GM10266 (cell line): ENCODE measurements at regions not wholly inside any gene's neighbourhood (a gene's known extent, or its start where the extent isn't known, plus 50 kb on each side); places are given as distances from the start of the nearest gene placed in this dataset.

Experiments
- DNase-seq: peaks from one replicate; pipeline ENCODE4 v3.0.0; 2012; ENCODE audit errors: extremely low spot score
- CTCF ChIP-seq: IDR thresholded peaks from 2 replicates; pipeline ENCODE4 v1.5.1; 2012; ENCODE audit warnings: mild to moderate bottlenecking, low read depth; ENCODE audit not compliant: control insufficient read depth, insufficient read depth; ENCODE audit errors: missing control alignments

- TF ChIP-seq CTCF: no peak
- DNase-seq: no peak
These were observed 338.8 kb upstream of the SEMA6D start for GRCh38 chr15:47378527-47378926.

GRCh38 chr15:47383102-47383501, 334.2 kb upstream of the SEMA6D start:
- no peak for TF ChIP-seq CTCF

GRCh38 chr15:47383801-47384200, 333.5 kb upstream of the SEMA6D start:
- DNase-seq: no peak
- no peak for TF ChIP-seq CTCF

More at GRCh38 chr15:47383102-47383501, 334.2 kb upstream of the SEMA6D start:
- no peak for DNase-seq

DNA sequence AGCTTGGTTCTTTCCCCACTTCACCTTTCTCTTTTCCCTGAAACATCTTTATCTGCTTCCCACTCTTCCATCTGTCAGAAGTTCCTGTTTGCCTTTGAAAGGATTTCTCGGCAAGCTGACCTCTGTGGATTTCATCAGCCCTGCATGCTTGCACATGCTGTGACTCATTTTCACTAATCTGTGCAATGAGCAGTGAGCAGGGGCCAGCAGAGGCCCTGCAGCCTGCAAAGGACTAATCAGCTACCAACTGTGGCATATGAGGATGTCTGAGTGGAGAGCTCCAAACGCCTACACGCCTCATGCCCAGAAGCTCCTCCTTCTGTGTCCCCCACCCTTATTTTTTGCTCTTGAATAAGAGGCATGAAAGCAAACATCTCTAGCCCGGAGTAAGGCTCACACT, 333.0 kb upstream of the SEMA6D start:
- TF ChIP-seq CTCF: no peak
- no peak for DNase-seq

- DNase-seq: no peak
- TF ChIP-seq CTCF: no peak
These were observed 332.5 kb upstream of the SEMA6D start for GRCh38 chr15:47384776-47385175.

GRCh38 chr15:47386459-47386858, 330.8 kb upstream of the SEMA6D start:
- no peak for TF ChIP-seq CTCF
- no peak for DNase-seq

DNA sequence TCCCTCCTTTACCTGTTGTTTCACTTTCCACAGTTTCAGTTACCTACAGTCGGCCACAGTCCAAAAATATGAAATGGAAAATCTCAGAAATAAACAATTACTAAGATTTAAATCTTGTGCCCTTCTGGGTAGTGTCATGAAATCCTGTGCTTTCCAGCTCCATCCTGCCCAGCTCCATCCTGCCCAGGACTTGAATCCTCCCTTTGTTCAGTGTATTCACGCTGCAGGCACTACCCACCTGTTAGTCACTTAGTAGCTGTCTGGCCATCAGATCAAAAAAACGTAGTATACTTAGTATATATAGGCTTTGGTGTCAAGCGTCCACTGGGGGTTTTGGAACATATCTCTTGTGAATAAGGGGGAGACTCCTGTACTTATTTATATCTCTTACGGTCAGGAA, 329.0 kb upstream of the SEMA6D start:
- no peak for TF ChIP-seq CTCF
- no peak for DNase-seq
